HEK293T (cell line): ENCODE measurements at regions not wholly inside any gene's neighbourhood (a gene's known extent, or its start where the extent isn't known, plus 50 kb on each side); places are given as distances from the start of the nearest gene placed in this dataset.

ENCODE experiments used
- ARNT ChIP-seq: fragments of 450-650 bp; IDR thresholded peaks from 2 replicates; pipeline ENCODE4 v1.6.1; 2017; ENCODE audit warnings: mild to moderate bottlenecking
- BHLHE40 ChIP-seq: fragments of 450-650 bp; IDR thresholded peaks from 2 replicates; pipeline ENCODE4 v1.6.1; 2016; ENCODE audit warnings: mild to moderate bottlenecking, moderate library complexity, borderline replicate concordance
- CTBP1 ChIP-seq: fragments of 450-650 bp; IDR thresholded peaks from 2 replicates; pipeline ENCODE4 v1.6.1; 2016; ENCODE audit warnings: borderline replicate concordance
- ELF4 ChIP-seq: fragments of 450-650 bp; IDR thresholded peaks from 2 replicates; pipeline ENCODE4 v1.6.1; 2017; ENCODE audit warnings: antibody characterized with exemption
- FOXK2 ChIP-seq: fragments of 450-650 bp; IDR thresholded peaks from 2 replicates; pipeline ENCODE4 v1.6.1; 2016; ENCODE audit warnings: mild to moderate bottlenecking
- FOXM1 ChIP-seq: fragments of 450-650 bp; IDR thresholded peaks from 2 replicates; pipeline ENCODE4 v1.6.1; 2017; ENCODE audit warnings: mild to moderate bottlenecking, borderline replicate concordance
- HDGF ChIP-seq: fragments of 450-650 bp; IDR thresholded peaks from 2 replicates; pipeline ENCODE4 v1.6.1; 2017; ENCODE audit warnings: antibody characterized with exemption, borderline replicate concordance
- L3MBTL2 ChIP-seq: fragments of 450-650 bp; conservative IDR thresholded peaks from 2 replicates; pipeline ENCODE4 v1.6.1; 2016; ENCODE audit warnings: mild to moderate bottlenecking
- NFRKB ChIP-seq: fragments of 450-650 bp; IDR thresholded peaks from 2 replicates; pipeline ENCODE4 v1.6.1; 2016; ENCODE audit warnings: mild to moderate bottlenecking, moderate library complexity
- SP1 ChIP-seq: fragments of 450-650 bp; IDR thresholded peaks from 2 replicates; pipeline ENCODE4 v1.6.1; 2017
- SUZ12 ChIP-seq: fragments of 450-650 bp; IDR thresholded peaks from 2 replicates; pipeline ENCODE4 v1.6.1; 2016; ENCODE audit warnings: mild to moderate bottlenecking
- TARDBP ChIP-seq: fragments of 450-650 bp; IDR thresholded peaks from 2 replicates; pipeline ENCODE4 v1.6.1; 2016
- ZNF384 ChIP-seq: fragments of 450-650 bp; IDR thresholded peaks from 2 replicates; pipeline ENCODE4 v1.6.1; 2016
- TF ChIP-seq, protein P1 (sequence below): fragments of 450-650 bp; IDR thresholded peaks from 2 replicates; pipeline ENCODE4 v1.6.1; 2016

DNA sequence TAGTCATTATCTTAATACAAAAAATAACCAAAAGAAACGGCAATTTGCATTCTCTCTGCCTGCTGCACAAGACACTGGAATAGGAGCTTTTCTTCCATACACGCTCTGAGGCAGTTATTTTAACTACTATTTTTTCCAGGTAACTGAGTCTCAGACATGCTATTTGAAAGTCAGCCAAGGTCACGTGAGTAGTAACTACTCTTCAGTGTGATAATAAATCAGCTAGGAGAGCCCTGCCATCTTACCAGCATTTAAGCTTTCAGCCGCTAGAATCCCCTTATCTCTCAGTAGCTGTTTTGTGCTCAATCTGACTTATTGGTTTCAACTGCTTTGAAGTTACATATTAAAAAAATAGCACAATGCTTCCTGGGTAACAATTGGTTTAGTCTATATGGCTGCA, 84.5 kb downstream of the NRN1 start:
- TF ChIP-seq SUZ12 (no peak), FOXM1 (no peak), TARDBP (no peak), ELF4 (no peak), SP1 (no peak), FOXK2 (no peak), BHLHE40 (no peak), ARNT (no peak), CTBP1 (no peak), HDGF (no peak), ZNF384 (no peak), NFRKB (no peak), L3MBTL2 (no peak)
- TF ChIP-seq, protein P1, sequence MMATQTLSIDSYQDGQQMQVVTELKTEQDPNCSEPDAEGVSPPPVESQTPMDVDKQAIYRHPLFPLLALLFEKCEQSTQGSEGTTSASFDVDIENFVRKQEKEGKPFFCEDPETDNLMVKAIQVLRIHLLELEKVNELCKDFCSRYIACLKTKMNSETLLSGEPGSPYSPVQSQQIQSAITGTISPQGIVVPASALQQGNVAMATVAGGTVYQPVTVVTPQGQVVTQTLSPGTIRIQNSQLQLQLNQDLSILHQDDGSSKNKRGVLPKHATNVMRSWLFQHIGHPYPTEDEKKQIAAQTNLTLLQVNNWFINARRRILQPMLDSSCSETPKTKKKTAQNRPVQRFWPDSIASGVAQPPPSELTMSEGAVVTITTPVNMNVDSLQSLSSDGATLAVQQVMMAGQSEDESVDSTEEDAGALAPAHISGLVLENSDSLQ = no peak
